IMR-90 (cell line): ENCODE measurements at regions not wholly inside any gene's neighbourhood (a gene's known extent, or its start where the extent isn't known, plus 50 kb on each side); places are given as distances from the start of the nearest gene placed in this dataset.

Experiments used
- ATAC-seq: fragments of 200-7000 bp; cut with Tn5 transposase; 2 replicates; pipeline ENCODE4 v1.9.1; 2020; ENCODE audit warnings: low read depth, mild to moderate bottlenecking, moderate library complexity
- BruUV-seq: library from RNA; stranded (reverse); fragments of 400-500 nt; replicated peaks from 2 replicates; lab custom pipeline; 2021; lab: Mats Ljungman, UMichigan
- CTCF ChIA-PET: fragments of 300-600 bp; formaldehyde crosslinking; extraction: SDS; loops from one replicate; lab custom pipeline; 2021; ENCODE audit warnings: antibody characterized with exemption; lab: Yijun Ruan, JAX
- POLR2A ChIA-PET: fragments of 300-600 bp; sonication (Branson Sonifier 250); formaldehyde crosslinking; loops from one replicate; lab custom pipeline; 2022; ENCODE audit warnings: antibody characterized with exemption; ENCODE audit not compliant: unreplicated experiment; lab: Charles Lee
- DNase-seq: peaks from one replicate; pipeline ENCODE4 v3.0.0; 2013
- H2AFZ ChIP-seq: replicated peaks from 2 replicates; pipeline ENCODE3; 2013; ENCODE audit warnings: low read length, mild to moderate bottlenecking; ENCODE audit not compliant: poor library complexity
- H2AK5ac ChIP-seq: 2 replicates; pipeline ENCODE4 v1.6.1; 2013; ENCODE audit warnings: low read depth, low read length, inconsistent platforms
- H2AK9ac ChIP-seq: replicated peaks from 2 replicates; pipeline ENCODE3; 2013; ENCODE audit warnings: mild to moderate bottlenecking, low read depth, low read length, moderate library complexity; ENCODE audit not compliant: poor library complexity
- H2BK120ac ChIP-seq: 2 replicates; pipeline ENCODE4 v1.6.1; 2013; ENCODE audit warnings: low read depth, low read length, inconsistent platforms
- H2BK15ac ChIP-seq: 3 replicates; pipeline ENCODE4 v1.6.1; 2013; ENCODE audit warnings: low read depth, low read length, inconsistent platforms
- H2BK20ac ChIP-seq: 2 replicates; pipeline ENCODE4 v1.6.1; 2013; ENCODE audit warnings: low read depth, mild to moderate bottlenecking, inconsistent platforms, low read length, moderate library complexity
- H2BK5ac ChIP-seq: 2 replicates; pipeline ENCODE4 v1.6.1; 2013; ENCODE audit warnings: mild to moderate bottlenecking, low read depth, low read length, inconsistent platforms; ENCODE audit not compliant: poor library complexity, severe bottlenecking
- H3K14ac ChIP-seq: replicated peaks from 2 replicates; pipeline ENCODE4 v1.6.1; 2013; ENCODE audit warnings: low read depth, low read length, inconsistent platforms
- H3K18ac ChIP-seq: 2 replicates; pipeline ENCODE4 v1.6.1; 2013; ENCODE audit warnings: low read depth, low read length, control low read depth
- H3K23ac ChIP-seq: 2 replicates; pipeline ENCODE4 v1.6.1; 2013; ENCODE audit warnings: low read depth, low read length, inconsistent platforms
- H3K27ac ChIP-seq: 2 replicates; pipeline ENCODE4 v1.5.1; 2013; ENCODE audit warnings: mild to moderate bottlenecking, control low read depth, low read length; ENCODE audit not compliant: insufficient read depth
- H3K27me3 ChIP-seq: 2 replicates; pipeline ENCODE4 v1.6.1; 2013; ENCODE audit warnings: low read length; ENCODE audit not compliant: control insufficient read depth, insufficient read depth
- H3K36me3 ChIP-seq: 2 replicates; pipeline ENCODE4 v1.6.1; 2013; ENCODE audit warnings: low read length, mixed read lengths; ENCODE audit not compliant: control insufficient read depth, insufficient read depth
- H3K4ac ChIP-seq: 2 replicates; pipeline ENCODE4 v1.6.1; 2013; ENCODE audit warnings: low read depth, low read length, inconsistent platforms
- H3K4me1 ChIP-seq: 2 replicates; pipeline ENCODE4 v1.6.1; 2013; ENCODE audit warnings: low read length, mixed read lengths; ENCODE audit not compliant: control insufficient read depth, insufficient read depth
- H3K4me2 ChIP-seq: 2 replicates; pipeline ENCODE4 v1.6.1; 2013; ENCODE audit warnings: low read depth, mild to moderate bottlenecking, control low read depth, low read length, moderate library complexity
- H3K4me3 ChIP-seq: 2 replicates; pipeline ENCODE4 v1.5.1; 2013; ENCODE audit warnings: low read depth, mild to moderate bottlenecking, control low read depth, low read length, moderate library complexity; ENCODE audit not compliant: insufficient read depth
- H3K56ac ChIP-seq: 2 replicates; pipeline ENCODE4 v1.6.1; 2013; ENCODE audit warnings: low read length, inconsistent platforms; ENCODE audit not compliant: insufficient read depth; ENCODE audit errors: extremely low read depth
- H3K79me1 ChIP-seq, 2 experiments: 2 replicates each; pipeline ENCODE4 v1.6.1; 2013; ENCODE audit warnings: low read length in 2 of 2, inconsistent platforms in 1 of 2, low read depth in 1 of 2
- H3K9ac ChIP-seq: 2 replicates; pipeline ENCODE4 v1.6.1; 2013; ENCODE audit warnings: low read depth, low read length, control low read depth
- H3K9me1 ChIP-seq: 2 replicates; pipeline ENCODE4 v1.6.1; 2013; ENCODE audit warnings: low read length, inconsistent platforms; ENCODE audit not compliant: insufficient read depth
- H3K9me3 ChIP-seq: 2 replicates; pipeline ENCODE4 v1.6.1; 2013; ENCODE audit warnings: low read length; ENCODE audit not compliant: control insufficient read depth, insufficient read depth
- H4K20me1 ChIP-seq: 2 replicates; pipeline ENCODE4 v1.6.1; 2013; ENCODE audit warnings: low read length, inconsistent platforms; ENCODE audit not compliant: insufficient read depth
- H4K5ac ChIP-seq: 2 replicates; pipeline ENCODE4 v1.6.1; 2013; ENCODE audit warnings: mild to moderate bottlenecking, low read depth, low read length, control low read depth
- H4K8ac ChIP-seq, 2 experiments: 2 replicates each; pipeline ENCODE4 v1.6.1; 2013; ENCODE audit warnings: low read depth in 2 of 2, low read length in 2 of 2, control low read depth in 1 of 2, inconsistent platforms in 1 of 2
- H4K91ac ChIP-seq: 2 replicates; pipeline ENCODE4 v1.6.1; 2013; ENCODE audit warnings: low read depth, low read length, inconsistent platforms; ENCODE audit not compliant: insufficient read depth
- MAFK ChIP-seq: IDR thresholded peaks from 2 replicates; pipeline ENCODE4 v1.6.1; 2012; ENCODE audit warnings: low read depth, low read length, improper control_type of control experiment
- MAZ ChIP-seq: IDR thresholded peaks from 2 replicates; pipeline ENCODE4 v1.6.1; 2012; ENCODE audit warnings: low read depth, mild to moderate bottlenecking, low read length, improper control_type of control experiment, moderate library complexity, borderline replicate concordance
- MXI1 ChIP-seq: IDR thresholded peaks from 2 replicates; pipeline ENCODE4 v1.6.1; 2012; ENCODE audit warnings: low read depth, mild to moderate bottlenecking, low read length, moderate library complexity, borderline replicate concordance
- dilution Hi-C: fragments of 300-500 bp; cut with HindIII; formaldehyde crosslinking; loops from one replicate; pipeline ENCODE4 v1.14.3; 2018; ENCODE audit warnings: low sequenced_read_pairs; ENCODE audit not compliant: unreplicated experiment
- in situ Hi-C: fragments of 300-500 bp; cut with MboI; formaldehyde crosslinking; loops from 3 replicates; pipeline ENCODE4 v1.14.3; 2019; ENCODE audit warnings: low sequenced_read_pairs, inconsistent platforms, mixed read lengths
- intact Hi-C: fragments of 100-400 bp; cut with micrococcal nuclease; formaldehyde crosslinking; loops from 2 replicates; pipeline ENCODE4 v1.10.0; 2022

- Histone ChIP-seq H3K79me1 (no peaks in the 10 kb centered on the region), H3K56ac (no peak overlapping the region), H4K91ac (no peak overlapping the region), H3K4me2 (no peak overlapping the region), H3K9me1 (no peaks in the 10 kb centered on the region), H3K4me1 (no peaks in the 10 kb centered on the region), H2AK5ac (no peak overlapping the region), H3K9me3 (no peaks in the 10 kb centered on the region), H2BK120ac (no peak overlapping the region), H4K20me1 (no peaks in the 10 kb centered on the region), H2BK5ac (no peak overlapping the region), H3K36me3 (no peaks in the 10 kb centered on the region), H2BK20ac (no peak overlapping the region), H2BK15ac (no peak overlapping the region), H3K4me3 (no peak overlapping the region), H3K14ac (no peak overlapping the region), H3K9ac (no peak overlapping the region), H3K27me3 (no peaks in the 10 kb centered on the region), H2AFZ (no peak overlapping the region), H4K5ac (no peak overlapping the region), H2AK9ac (no peak overlapping the region), H3K4ac (no peak overlapping the region), H3K18ac (no peak overlapping the region), H3K23ac (no peak overlapping the region), H3K27ac (no peak overlapping the region), H4K8ac (no peak overlapping the region)
- TF ChIP-seq MAFK (no peak), MXI1 (no peak), MAZ (no peak)
- BruUV-seq: no TSS peak
- in situ Hi-C loops: no loop called here
- dilution Hi-C loops: no loop called here
- POLR2A ChIA-PET: no interaction called here
- intact Hi-C loops: no loop called here
- DNase-seq: no peak
- CTCF ChIA-PET: no interaction called here
- ATAC-seq: no peak
Measured at GRCh38 chr12:90485560-90485959, 469.4 kb downstream of the CCER1 start.
